ENCODE measurements at regions not wholly inside any gene's neighbourhood (a gene's known extent, or its start where the extent isn't known, plus 50 kb on each side); places are given as distances from the start of the nearest gene placed in this dataset.

- TF ChIP-seq, protein P1, sequence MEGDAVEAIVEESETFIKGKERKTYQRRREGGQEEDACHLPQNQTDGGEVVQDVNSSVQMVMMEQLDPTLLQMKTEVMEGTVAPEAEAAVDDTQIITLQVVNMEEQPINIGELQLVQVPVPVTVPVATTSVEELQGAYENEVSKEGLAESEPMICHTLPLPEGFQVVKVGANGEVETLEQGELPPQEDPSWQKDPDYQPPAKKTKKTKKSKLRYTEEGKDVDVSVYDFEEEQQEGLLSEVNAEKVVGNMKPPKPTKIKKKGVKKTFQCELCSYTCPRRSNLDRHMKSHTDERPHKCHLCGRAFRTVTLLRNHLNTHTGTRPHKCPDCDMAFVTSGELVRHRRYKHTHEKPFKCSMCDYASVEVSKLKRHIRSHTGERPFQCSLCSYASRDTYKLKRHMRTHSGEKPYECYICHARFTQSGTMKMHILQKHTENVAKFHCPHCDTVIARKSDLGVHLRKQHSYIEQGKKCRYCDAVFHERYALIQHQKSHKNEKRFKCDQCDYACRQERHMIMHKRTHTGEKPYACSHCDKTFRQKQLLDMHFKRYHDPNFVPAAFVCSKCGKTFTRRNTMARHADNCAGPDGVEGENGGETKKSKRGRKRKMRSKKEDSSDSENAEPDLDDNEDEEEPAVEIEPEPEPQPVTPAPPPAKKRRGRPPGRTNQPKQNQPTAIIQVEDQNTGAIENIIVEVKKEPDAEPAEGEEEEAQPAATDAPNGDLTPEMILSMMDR (IDR thresholded peaks at IDR 0.05): no peak
- TF ChIP-seq POLR2A (IDR thresholded peaks at IDR 0.05) (no peak), EP300 (IDR thresholded peaks at IDR 0.05) (no peak)
Measured at GRCh38 chr11:30165652-30166051, 65.2 kb upstream of the FSHB start.
